ENCODE measurements at regions not wholly inside any gene's neighbourhood (a gene's known extent, or its start where the extent isn't known, plus 50 kb on each side); places are given as distances from the start of the nearest gene placed in this dataset.

GRCh38 chr1:38326856-38327255 is 280.3 kb upstream of the POU3F1 start:
- peak; percentile 5 for DNase-seq

GRCh38 chr1:38326135-38326534 is 279.5 kb upstream of the POU3F1 start:
- DNase-seq, result no peak

GRCh38 chr1:38312753-38313152 is 266.2 kb upstream of the POU3F1 start:
- DNase-seq, result no peak

GRCh38 chr1:38310079-38310478 is 263.5 kb upstream of the POU3F1 start:
- no peak for DNase-seq

GRCh38 chr1:38308780-38309179 is 262.2 kb upstream of the POU3F1 start:
- DNase-seq, result no peak

GRCh38 chr1:38305666-38306065 is 259.1 kb upstream of the POU3F1 start:
- no peak for DNase-seq

- DNase-seq, result no peak
Observed at GRCh38 chr1:38303843-38304242, 257.2 kb upstream of the POU3F1 start.

- no peak for DNase-seq
Observed at GRCh38 chr1:38301040-38301439, 254.4 kb upstream of the POU3F1 start.

- DNase-seq, result no peak
Observed at GRCh38 chr1:38300616-38301015, 254.0 kb upstream of the POU3F1 start.

- DNase-seq, result no peak
Observed at GRCh38 chr1:38297842-38298241, 251.2 kb upstream of the POU3F1 start.

- no peak for DNase-seq
Observed at GRCh38 chr1:38297246-38297645, 250.7 kb upstream of the POU3F1 start.

- DNase-seq, result peak; percentile 93
Observed at GRCh38 chr1:38296047-38296446, 249.5 kb upstream of the POU3F1 start.

GRCh38 chr1:38293567-38293966 is 247.0 kb upstream of the POU3F1 start:
- DNase-seq, result no peak

GRCh38 chr1:38292969-38293368 is 246.4 kb upstream of the POU3F1 start:
- no peak for DNase-seq

- DNase-seq, result no peak
Observed at GRCh38 chr1:38291906-38292521, 245.4 kb upstream of the POU3F1 start.

- DNase-seq, result no peak
Observed at GRCh38 chr1:38291336-38291735, 244.7 kb upstream of the POU3F1 start.

- no peak for DNase-seq
Observed at GRCh38 chr1:38289034-38289433, 242.4 kb upstream of the POU3F1 start.

GRCh38 chr1:38287547-38287946 is 241.0 kb upstream of the POU3F1 start:
- DNase-seq, result no peak

GRCh38 chr1:38287036-38287435 is 240.4 kb upstream of the POU3F1 start:
- no peak for DNase-seq

- no peak for DNase-seq
Observed at GRCh38 chr1:38285807-38286530, 239.4 kb upstream of the POU3F1 start.

- no peak for DNase-seq
Observed at GRCh38 chr1:38284953-38285352, 238.4 kb upstream of the POU3F1 start.

GRCh38 chr1:38283696-38284470 is 237.3 kb upstream of the POU3F1 start:
- no peak for DNase-seq

GRCh38 chr1:38279148-38279547 is 232.6 kb upstream of the POU3F1 start:
- DNase-seq, result no peak

GRCh38 chr1:38277646-38278045 is 231.1 kb upstream of the POU3F1 start:
- DNase-seq, result no peak

Measured in NCI-H1105 treated with DMSO at 0.1 percent for 48 hours (cell line).